ENCODE measurements at regions not wholly inside any gene's neighbourhood (a gene's known extent, or its start where the extent isn't known, plus 50 kb on each side); places are given as distances from the start of the nearest gene placed in this dataset.

- in situ Hi-C loops (cut with HindIII; ENCODE audit: low pct_unique_long_range_greater_than_20kb, low sequenced_read_pairs): no loop called here
- no peak for DNase-seq (ENCODE audit: low read depth, low spot score)
These were observed 286.2 kb upstream of the UBE2E2 start for GRCh38 chr3:22916933-22917332.

- in situ Hi-C loops (cut with HindIII; ENCODE audit: low pct_unique_long_range_greater_than_20kb, low sequenced_read_pairs): no loop called here
These were observed 283.1 kb upstream of the UBE2E2 start for GRCh38 chr3:22920006-22920405.

GRCh38 chr3:22922317-22922716 lies 280.8 kb upstream of the UBE2E2 start:
- peak; percentile 32 for DNase-seq (ENCODE audit: low read depth, low spot score)

More at GRCh38 chr3:22920006-22920405, 283.1 kb upstream of the UBE2E2 start:
- DNase-seq (ENCODE audit: low read depth, low spot score): no peak

GRCh38 chr3:22923711-22924110 lies 279.4 kb upstream of the UBE2E2 start:
- in situ Hi-C loops (cut with HindIII; ENCODE audit: low pct_unique_long_range_greater_than_20kb, low sequenced_read_pairs): no loop called here
- DNase-seq (ENCODE audit: low read depth, low spot score): no peak

More at GRCh38 chr3:22922317-22922716, 280.8 kb upstream of the UBE2E2 start:
- in situ Hi-C loops (cut with HindIII; ENCODE audit: low pct_unique_long_range_greater_than_20kb, low sequenced_read_pairs): no loop called here

- DNase-seq (ENCODE audit: low read depth, low spot score): no peak
- in situ Hi-C loops (cut with HindIII; ENCODE audit: low pct_unique_long_range_greater_than_20kb, low sequenced_read_pairs): no loop called here
These were observed 274.7 kb upstream of the UBE2E2 start for GRCh38 chr3:22928216-22929110.

- DNase-seq (ENCODE audit: low read depth, low spot score): no peak
- in situ Hi-C loops (cut with HindIII; ENCODE audit: low pct_unique_long_range_greater_than_20kb, low sequenced_read_pairs): no loop called here
These were observed 269.9 kb upstream of the UBE2E2 start for GRCh38 chr3:22933051-22933840.

GRCh38 chr3:22933841-22934116 lies 269.3 kb upstream of the UBE2E2 start:
- DNase-seq (ENCODE audit: low read depth, low spot score): no peak
- in situ Hi-C loops (cut with HindIII; ENCODE audit: low pct_unique_long_range_greater_than_20kb, low sequenced_read_pairs): no loop called here

GRCh38 chr3:22935040-22935439 lies 268.1 kb upstream of the UBE2E2 start:
- in situ Hi-C loops (cut with HindIII; ENCODE audit: low pct_unique_long_range_greater_than_20kb, low sequenced_read_pairs): no loop called here

GRCh38 chr3:22937536-22937935 lies 265.6 kb upstream of the UBE2E2 start:
- DNase-seq (ENCODE audit: low read depth, low spot score): no peak
- in situ Hi-C loops (cut with HindIII; ENCODE audit: low pct_unique_long_range_greater_than_20kb, low sequenced_read_pairs): no loop called here

More at GRCh38 chr3:22935040-22935439, 268.1 kb upstream of the UBE2E2 start:
- no peak for DNase-seq (ENCODE audit: low read depth, low spot score)

- in situ Hi-C loops (cut with HindIII; ENCODE audit: low pct_unique_long_range_greater_than_20kb, low sequenced_read_pairs): no loop called here
- no peak for DNase-seq (ENCODE audit: low read depth, low spot score)
These were observed 264.4 kb upstream of the UBE2E2 start for GRCh38 chr3:22938739-22939138.

- in situ Hi-C loops (cut with HindIII; ENCODE audit: low pct_unique_long_range_greater_than_20kb, low sequenced_read_pairs): no loop called here
- no peak for DNase-seq (ENCODE audit: low read depth, low spot score)
These were observed 263.8 kb upstream of the UBE2E2 start for GRCh38 chr3:22939349-22939748.

GRCh38 chr3:22940285-22940684 lies 262.8 kb upstream of the UBE2E2 start:
- in situ Hi-C loops (cut with HindIII; ENCODE audit: low pct_unique_long_range_greater_than_20kb, low sequenced_read_pairs): no loop called here
- no peak for DNase-seq (ENCODE audit: low read depth, low spot score)

GRCh38 chr3:22942981-22943380 lies 260.1 kb upstream of the UBE2E2 start:
- in situ Hi-C loops (cut with HindIII; ENCODE audit: low pct_unique_long_range_greater_than_20kb, low sequenced_read_pairs): no loop called here
- no peak for DNase-seq (ENCODE audit: low read depth, low spot score)

- in situ Hi-C loops (cut with HindIII; ENCODE audit: low pct_unique_long_range_greater_than_20kb, low sequenced_read_pairs): no loop called here
- no peak for DNase-seq (ENCODE audit: low read depth, low spot score)
These were observed 255.3 kb upstream of the UBE2E2 start for GRCh38 chr3:22947851-22948250.

- no peak for DNase-seq (ENCODE audit: low read depth, low spot score)
- in situ Hi-C loops (cut with HindIII; ENCODE audit: low pct_unique_long_range_greater_than_20kb, low sequenced_read_pairs): no loop called here
These were observed 251.2 kb upstream of the UBE2E2 start for GRCh38 chr3:22951910-22952309.

GRCh38 chr3:22952860-22953259 lies 250.3 kb upstream of the UBE2E2 start:
- no peak for DNase-seq (ENCODE audit: low read depth, low spot score)
- in situ Hi-C loops (cut with HindIII; ENCODE audit: low pct_unique_long_range_greater_than_20kb, low sequenced_read_pairs): no loop called here

- in situ Hi-C loops (cut with HindIII; ENCODE audit: low pct_unique_long_range_greater_than_20kb, low sequenced_read_pairs): no loop called here
- no peak for DNase-seq (ENCODE audit: low read depth, low spot score)
These were observed 243.5 kb upstream of the UBE2E2 start for GRCh38 chr3:22959593-22959992.

- in situ Hi-C loops (cut with HindIII; ENCODE audit: low pct_unique_long_range_greater_than_20kb, low sequenced_read_pairs): no loop called here
- peak; percentile 59 for DNase-seq (ENCODE audit: low read depth, low spot score)
These were observed 242.8 kb upstream of the UBE2E2 start for GRCh38 chr3:22960105-22960984.

Data from SK-MEL-5 (cell line).